K562 (cell line): ENCODE measurements at regions not wholly inside any gene's neighbourhood (a gene's known extent, or its start where the extent isn't known, plus 50 kb on each side); places are given as distances from the start of the nearest gene placed in this dataset.

ENCODE experiments used
- ATAC-seq: fragments of 200-7000 bp; cut with Tn5 transposase; 3 replicates; pipeline ENCODE4 v1.9.1; 2020; ENCODE audit warnings: moderate library complexity
- BruUV-seq: library from RNA; stranded (reverse); fragments of 400-500 nt; replicated peaks from 2 replicates; lab custom pipeline; 2021; lab: Mats Ljungman, UMichigan
- CTCF ChIA-PET: fragments of 300-600 bp; formaldehyde crosslinking; extraction: SDS; loops from one replicate; lab custom pipeline; 2021; ENCODE audit warnings: low intra/inter-chr PET ratio; lab: Yijun Ruan, JAX
- POLR2A ChIA-PET: fragments of 300-600, 350-650 bp; sonication (Branson Sonifier 250); formaldehyde crosslinking; extraction: SDS; loops from one replicate; lab custom pipeline; 2021; ENCODE audit warnings: antibody characterized with exemption, inconsistent platforms; lab: Yijun Ruan, JAX
- DNase-seq, 4 experiments: peaks; one replicate each; pipeline versions ENCODE4 v3.0.0 to v3.0.0-alpha.2; 2011 to 2018; ENCODE audit warnings: low spot score in 3 of 4, mixed read lengths in 3 of 4; ENCODE audit errors: extremely low read depth in 1 of 4
- FAIRE-seq: peaks from 2 replicates; lab custom pipeline; 2011; peaks lifted over from hg19 to GRCh38; lab: Jason Lieb, UNC
- H2AFZ ChIP-seq: 2 replicates; pipeline ENCODE4 v1.6.0; 2011; ENCODE audit warnings: low read depth, low read length, control low read depth, inconsistent platforms
- H3K27ac ChIP-seq: fragments of 200-600 bp; 3 replicates; pipeline ENCODE4 v1.8.0; 2011; ENCODE audit warnings: low read depth, mild to moderate bottlenecking, control low read depth, inconsistent platforms, low read length, moderate library complexity, mixed read lengths; ENCODE audit errors: extremely low read depth
- H3K27me3 ChIP-seq, 2 experiments: fragments of 300-600 bp in 1 of 2; 2 replicates in 1 of 2; 3 replicates in 1 of 2; pipeline versions ENCODE4 v1.6.0 to v1.8.0; 2011; ENCODE audit warnings: inconsistent platforms in 2 of 2, low read length in 2 of 2, mild to moderate bottlenecking in 1 of 2, mixed read lengths in 1 of 2, moderate library complexity in 1 of 2; ENCODE audit not compliant: control insufficient read depth in 2 of 2, insufficient read depth in 2 of 2
- H3K36me3 ChIP-seq: fragments of 300-600 bp; 3 replicates; pipeline ENCODE4 v1.8.0; 2011; ENCODE audit warnings: mild to moderate bottlenecking, low read length, inconsistent platforms; ENCODE audit not compliant: control insufficient read depth, insufficient read depth
- H3K4me1 ChIP-seq, 2 experiments: fragments of 200-600 bp in 1 of 2; replicated peaks in 1 of 2; 2 replicates in 1 of 2; 3 replicates in 1 of 2; pipeline versions ENCODE4 v1.5.1 to v1.8.0; 2011; ENCODE audit warnings: inconsistent platforms in 2 of 2, low read length in 2 of 2, mild to moderate bottlenecking in 1 of 2, mixed read lengths in 1 of 2, moderate library complexity in 1 of 2; ENCODE audit not compliant: control insufficient read depth in 2 of 2, insufficient read depth in 2 of 2
- H3K4me2 ChIP-seq: 2 replicates; pipeline ENCODE4 v1.6.1; 2011; ENCODE audit warnings: low read length, control low read depth, inconsistent platforms, mixed read lengths; ENCODE audit not compliant: insufficient read depth
- H3K4me3 ChIP-seq: fragments of 200-600 bp; sonication (generic), shearing (Covaris generic); 2 replicates; pipeline ENCODE4 v1.5.1; 2016; ENCODE audit warnings: control low read depth, inconsistent platforms
- H3K79me2 ChIP-seq: fragments of 200-600 bp; 3 replicates; pipeline ENCODE4 v1.8.0; 2011; ENCODE audit warnings: low read length, inconsistent platforms; ENCODE audit not compliant: control insufficient read depth, insufficient read depth
- H3K9ac ChIP-seq, 2 experiments: 2 replicates each; pipeline versions ENCODE4 v1.6.0 to v1.6.1; 2011; ENCODE audit warnings: low read depth in 2 of 2, low read length in 2 of 2, control low read depth in 1 of 2, inconsistent platforms in 1 of 2, mild to moderate bottlenecking in 1 of 2, mixed read lengths in 1 of 2; ENCODE audit not compliant: insufficient read depth in 1 of 2
- H3K9me1 ChIP-seq: one replicate; pipeline ENCODE4 v1.6.0; 2011; ENCODE audit warnings: inconsistent platforms, mild to moderate bottlenecking, low read length, moderate library complexity; ENCODE audit not compliant: control insufficient read depth, insufficient read depth
- H3K9me3 ChIP-seq: replicated peaks from 2 replicates; pipeline ENCODE4 v1.5.1; 2011; ENCODE audit warnings: low read depth, low read length, inconsistent platforms; ENCODE audit not compliant: control insufficient read depth, insufficient read depth
- H4K20me1 ChIP-seq: replicated peaks from 2 replicates; pipeline ENCODE4 v1.6.1; 2011; ENCODE audit warnings: low read length, inconsistent platforms, mixed read lengths; ENCODE audit not compliant: control insufficient read depth, insufficient read depth
- ASH1L ChIP-seq: fragments of 450-650 bp; IDR thresholded peaks from 2 replicates; pipeline ENCODE4 v1.6.1; 2018; ENCODE audit warnings: borderline replicate concordance, mild to moderate bottlenecking, low read depth; ENCODE audit not compliant: partially characterized antibody
- CBX3 ChIP-seq, 2 experiments: IDR thresholded peaks; 1 replicate in 1 of 2; 2 replicates in 1 of 2; pipeline ENCODE4 v1.6.1; 2012; ENCODE audit warnings: inconsistent platforms in 2 of 2, low read length in 2 of 2, borderline replicate concordance in 1 of 2, control low read depth in 1 of 2
- CBX8 ChIP-seq: fragments of 200-600 bp; sonication (generic); IDR thresholded peaks from 2 replicates; pipeline ENCODE4 v1.6.1; 2012; ENCODE audit warnings: borderline replicate concordance, mixed run types, low read depth, mild to moderate bottlenecking, moderate library complexity, mixed read lengths, low read length, control low read depth, inconsistent platforms; ENCODE audit not compliant: poor library complexity, severe bottlenecking; ENCODE audit errors: extremely low read depth
- CSDE1 ChIP-seq, 2 experiments: fragments of 450-650 bp; IDR thresholded peaks; 2 replicates each; pipeline ENCODE4 v1.6.1; 2016; ENCODE audit warnings: mild to moderate bottlenecking in 1 of 2
- KLF6 ChIP-seq: fragments of 250-450 bp; sonication (Bioruptor Pico); IDR thresholded peaks from 2 replicates; pipeline ENCODE4 v1.4.0; 2020; ENCODE audit warnings: mild to moderate bottlenecking, moderate library complexity, borderline replicate concordance
- LCOR ChIP-seq: sonication (generic); formaldehyde crosslinking; IDR thresholded peaks from 2 replicates; pipeline ENCODE4 v1.8.0; 2022; ENCODE audit warnings: mild to moderate bottlenecking, missing genetic modification reagents
- LEF1 ChIP-seq: fragments of 450-650 bp; IDR thresholded peaks from 2 replicates; pipeline ENCODE4 v1.6.1; 2016; ENCODE audit warnings: mild to moderate bottlenecking
- NFXL1 ChIP-seq: fragments of 450-650 bp; formaldehyde crosslinking; IDR thresholded peaks from 2 replicates; pipeline ENCODE4 v1.4.0; 2021; ENCODE audit warnings: mild to moderate bottlenecking
- NR3C1 ChIP-seq: sonication (generic); formaldehyde crosslinking; IDR thresholded peaks from 2 replicates; pipeline ENCODE4 v1.8.1; 2022; ENCODE audit warnings: missing genetic modification reagents
- SAFB ChIP-seq: fragments of 200-400 bp; formaldehyde crosslinking; IDR thresholded peaks from 2 replicates; pipeline ENCODE4 v1.6.1; 2017; ENCODE audit warnings: low read depth, low read length, borderline replicate concordance
- SP2 ChIP-seq: IDR thresholded peaks from 2 replicates; pipeline ENCODE4 v1.6.1; 2011; ENCODE audit warnings: mild to moderate bottlenecking, low read depth, low read length, moderate library complexity; ENCODE audit not compliant: poor library complexity, severe bottlenecking; ENCODE audit errors: extremely low read depth
- TAF9B ChIP-seq: fragments of 450-650 bp; IDR thresholded peaks from 2 replicates; pipeline ENCODE4 v1.6.1; 2018; ENCODE audit warnings: mild to moderate bottlenecking; ENCODE audit not compliant: partially characterized antibody
- ZNF354B ChIP-seq: fragments of 250-450 bp; sonication (Bioruptor Pico); IDR thresholded peaks from 2 replicates; pipeline ENCODE4 v1.4.0; 2020
- ZNF668 ChIP-seq: fragments of 250-450 bp; sonication (Bioruptor Pico); IDR thresholded peaks from 2 replicates; pipeline ENCODE4 v1.8.0; 2022; ENCODE audit warnings: mild to moderate bottlenecking, inconsistent platforms
- ZNF77 ChIP-seq: fragments of 250-450 bp; sonication (Bioruptor Pico); IDR thresholded peaks from 2 replicates; pipeline ENCODE4 v1.5.0; 2020
- WGBS: fragments of 100-300 bp; shearing (Covaris generic); methylation state at CpG from one replicate; pipeline ENCODE4 v1.1.6; 2016; ENCODE audit warnings: low coverage, mixed read lengths; ENCODE audit not compliant: insufficient coverage; ENCODE audit errors: missing lambda C conversion rate; 5-methylcytosine and 5-hydroxymethylcytosine counted together
- in situ Hi-C: fragments of 300-500 bp; cut with MboI; formaldehyde crosslinking; loops from 4 replicates; pipeline ENCODE4 v1.15.0; 2018; ENCODE audit warnings: inconsistent platforms, mixed read lengths
- intact Hi-C: fragments of 100-400 bp; cut with micrococcal nuclease; formaldehyde crosslinking; loops from 2 replicates; pipeline ENCODE4 v1.14.2; 2022
- TF ChIP-seq, protein P1 (sequence below): fragments of 200-800 bp; sonication (Bioruptor generic); IDR thresholded peaks from 2 replicates; pipeline ENCODE4 v1.6.1; 2017; ENCODE audit warnings: missing genetic modification characterization, missing compliant biosample characterization
- TF ChIP-seq, protein P2 (sequence below): fragments of 450-650 bp; formaldehyde crosslinking; IDR thresholded peaks from 2 replicates; pipeline ENCODE4 v1.4.0; 2022; ENCODE audit warnings: missing genetic modification characterization

GRCh38 chr18:35776473-35776872 lies 194.9 kb downstream of the GALNT1 start:
- POLR2A ChIA-PET = no interaction called here
- no peak for TF ChIP-seq ASH1L
- TF ChIP-seq CBX8 = no peak
- no peak for TF ChIP-seq SP2
- no peak for TF ChIP-seq TAF9B
- no peak for TF ChIP-seq SAFB
- no peak for TF ChIP-seq KLF6 (CRISPR knock-in tag)
- TF ChIP-seq LEF1 = no peak
- TF ChIP-seq ZNF77 (CRISPR knock-in tag) = no peak
- no peak for TF ChIP-seq CBX3 (IDR thresholded peaks at IDR 0.05; ENCODE audit: borderline replicate concordance in 1 of 2, low read length in 2 of 2)
- TF ChIP-seq, protein P1, sequence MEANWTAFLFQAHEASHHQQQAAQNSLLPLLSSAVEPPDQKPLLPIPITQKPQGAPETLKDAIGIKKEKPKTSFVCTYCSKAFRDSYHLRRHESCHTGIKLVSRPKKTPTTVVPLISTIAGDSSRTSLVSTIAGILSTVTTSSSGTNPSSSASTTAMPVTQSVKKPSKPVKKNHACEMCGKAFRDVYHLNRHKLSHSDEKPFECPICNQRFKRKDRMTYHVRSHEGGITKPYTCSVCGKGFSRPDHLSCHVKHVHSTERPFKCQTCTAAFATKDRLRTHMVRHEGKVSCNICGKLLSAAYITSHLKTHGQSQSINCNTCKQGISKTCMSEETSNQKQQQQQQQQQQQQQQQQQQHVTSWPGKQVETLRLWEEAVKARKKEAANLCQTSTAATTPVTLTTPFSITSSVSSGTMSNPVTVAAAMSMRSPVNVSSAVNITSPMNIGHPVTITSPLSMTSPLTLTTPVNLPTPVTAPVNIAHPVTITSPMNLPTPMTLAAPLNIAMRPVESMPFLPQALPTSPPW = no peak
- TF ChIP-seq CSDE1 (IDR thresholded peaks at IDR 0.05) = no peak
- no peak for TF ChIP-seq ZNF354B
- no peak for TF ChIP-seq LCOR (CRISPR knock-in tag)
- TF ChIP-seq ZNF668 (CRISPR knock-in tag) = no peak
- no peak for TF ChIP-seq NFXL1
- TF ChIP-seq NR3C1 (CRISPR knock-in tag) = no peak
- TF ChIP-seq, protein P2, sequence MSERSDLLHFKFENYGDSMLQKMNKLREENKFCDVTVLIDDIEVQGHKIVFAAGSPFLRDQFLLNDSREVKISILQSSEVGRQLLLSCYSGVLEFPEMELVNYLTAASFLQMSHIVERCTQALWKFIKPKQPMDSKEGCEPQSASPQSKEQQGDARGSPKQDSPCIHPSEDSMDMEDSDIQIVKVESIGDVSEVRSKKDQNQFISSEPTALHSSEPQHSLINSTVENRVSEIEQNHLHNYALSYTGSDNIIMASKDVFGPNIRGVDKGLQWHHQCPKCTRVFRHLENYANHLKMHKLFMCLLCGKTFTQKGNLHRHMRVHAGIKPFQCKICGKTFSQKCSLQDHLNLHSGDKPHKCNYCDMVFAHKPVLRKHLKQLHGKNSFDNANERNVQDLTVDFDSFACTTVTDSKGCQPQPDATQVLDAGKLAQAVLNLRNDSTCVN (CRISPR knock-in tag) = no peak
- no peak overlapping the region for H3K4me2 ChIP-seq
- DNase-seq = no peak
- H3K27ac ChIP-seq = no peak overlapping the region
- no peaks in the 10 kb centered on the region for H3K4me1 ChIP-seq
- in situ Hi-C loops (no loop called here), intact Hi-C loops (no loop called here)
- H3K4me3 ChIP-seq = no peak overlapping the region
- FAIRE-seq = no peak
- no peak overlapping the region for H2AFZ ChIP-seq
- H3K9me3 ChIP-seq = no peaks in the 10 kb centered on the region
- H4K20me1 ChIP-seq = peaks cover 3% of the 10 kb centered on the region; the same call in 1 of the 2 replicates
- peaks cover 2 to 10% of the 10 kb centered on the region in 2 experiments; a peak in 2 of 5 replicates for H3K27me3 ChIP-seq
- H3K79me2 ChIP-seq = no peaks in the 10 kb centered on the region
- CTCF ChIA-PET = interaction anchor here (1.1 kb wide), 1 partner anchor 115 kb away, joined by 3 read pairs; no protein-coding TSS in a partner anchor
- no peaks in the 10 kb centered on the region for H3K36me3 ChIP-seq
- H3K9ac ChIP-seq = no peak overlapping the region
- BruUV-seq = no TSS peak
- H3K9me1 ChIP-seq = no peaks in the 10 kb centered on the region
- no peak for ATAC-seq
- 0% methylated on average over 2 of the region's 2 CpGs for WGBS
